GM18499 (cell line): ENCODE measurements at regions not wholly inside any gene's neighbourhood (a gene's known extent, or its start where the extent isn't known, plus 50 kb on each side); places are given as distances from the start of the nearest gene placed in this dataset.

Source experiments
- ATAC-seq: cut with Tn5 transposase; IDR thresholded peaks from one replicate; pipeline ENCODE4 v1.9.1; 2021; ENCODE audit warnings: moderate number of reproducible peaks; ENCODE audit not compliant: insufficient read depth, unreplicated experiment

DNA sequence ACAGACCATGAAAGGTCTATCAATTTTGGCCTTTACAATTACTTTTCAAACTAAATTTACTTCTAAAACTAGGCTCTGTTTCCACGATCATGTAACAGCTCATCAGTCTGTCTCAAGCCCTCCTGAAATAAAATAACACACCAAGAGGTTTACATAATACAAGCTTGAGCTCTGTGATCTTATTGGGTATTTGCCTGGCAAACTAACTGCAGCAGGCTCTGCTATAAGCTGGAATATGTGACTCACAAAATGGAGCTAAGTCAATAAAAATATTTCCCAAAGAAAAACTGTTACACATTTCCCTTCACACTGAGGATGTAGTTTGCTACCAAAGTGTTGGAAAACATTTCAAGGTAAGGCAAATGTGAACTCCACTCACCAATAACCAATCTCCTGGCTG lies 94.7 kb upstream of the GPM6B start:
- no peak for ATAC-seq

DNA sequence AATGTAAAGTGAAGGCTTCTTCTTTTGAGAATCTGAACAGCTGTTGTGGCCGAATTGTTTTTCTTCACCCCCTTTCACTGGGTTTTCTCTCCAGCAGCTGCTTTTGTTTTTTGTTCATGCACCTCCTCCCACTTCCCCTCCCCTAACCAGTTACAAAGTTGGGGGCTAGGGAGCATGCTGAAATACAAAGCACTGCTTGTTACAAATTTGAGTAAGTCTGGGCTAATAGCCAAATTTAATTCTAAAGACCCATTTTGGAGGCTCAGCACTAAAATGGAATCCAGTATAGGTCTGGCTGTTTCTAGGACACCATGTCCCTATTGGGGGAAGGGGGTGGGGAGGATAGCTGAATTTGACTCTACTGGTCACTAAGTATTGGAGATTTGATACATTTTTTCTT lies 89.2 kb upstream of the GPM6B start:
- ATAC-seq, result no peak

DNA sequence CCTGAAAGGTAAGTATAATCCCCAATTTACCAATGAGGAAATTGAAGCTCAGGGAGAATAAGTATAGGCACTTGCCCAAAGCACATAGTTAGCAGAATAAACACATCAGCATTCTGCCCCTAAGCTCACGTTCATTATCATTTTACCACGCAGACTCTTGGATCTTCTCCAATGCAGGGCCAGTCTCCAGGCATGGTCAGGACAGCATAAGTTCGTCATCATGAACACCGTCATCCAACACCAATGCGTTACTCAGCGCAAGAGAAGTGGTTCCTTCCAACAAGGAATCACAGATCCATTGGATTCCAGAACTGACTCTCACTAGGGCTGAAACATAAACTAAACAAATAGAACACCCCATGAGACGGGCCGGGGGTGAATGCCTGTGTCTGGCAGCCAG lies 86.5 kb upstream of the GPM6B start:
- ATAC-seq, result no peak

DNA sequence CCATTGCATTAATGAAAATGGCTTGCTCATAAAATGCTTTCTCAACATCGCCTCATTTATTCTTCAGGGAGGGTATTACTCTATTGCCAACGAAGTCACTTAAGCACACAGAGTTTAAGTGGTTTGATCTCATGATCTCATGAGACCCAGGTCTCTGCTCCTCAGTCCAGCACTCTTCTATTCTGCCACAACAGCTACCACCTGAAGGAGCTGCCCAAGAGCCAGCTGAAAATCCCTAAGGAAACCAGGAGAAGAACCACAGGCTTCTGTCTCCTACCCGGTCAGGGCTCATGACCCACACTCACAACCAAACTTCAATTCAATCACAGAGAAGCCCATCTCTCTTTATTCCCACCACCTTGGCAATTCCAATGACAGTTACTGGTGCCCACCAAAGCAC lies 85.5 kb upstream of the GPM6B start:
- ATAC-seq, result no peak

DNA sequence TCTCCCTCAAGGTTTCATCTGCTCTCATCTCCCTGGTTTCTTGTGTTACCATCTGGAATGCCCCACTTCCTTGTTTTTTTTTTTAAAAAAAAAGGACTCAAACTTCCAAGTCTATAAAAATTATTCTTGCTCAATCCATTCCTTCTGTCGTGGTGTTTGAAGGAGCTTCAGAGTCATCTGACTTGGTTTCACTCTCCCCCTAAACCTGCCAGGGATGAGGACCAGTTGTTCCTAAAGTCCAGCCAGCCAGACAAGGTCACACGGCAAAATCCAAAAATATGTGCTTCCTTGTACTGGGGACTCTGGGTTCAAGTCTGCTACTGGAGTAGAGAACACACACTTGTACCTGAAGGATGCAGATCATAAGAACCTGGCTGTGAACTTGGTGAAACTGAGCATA lies 84.5 kb upstream of the GPM6B start:
- no peak for ATAC-seq

DNA sequence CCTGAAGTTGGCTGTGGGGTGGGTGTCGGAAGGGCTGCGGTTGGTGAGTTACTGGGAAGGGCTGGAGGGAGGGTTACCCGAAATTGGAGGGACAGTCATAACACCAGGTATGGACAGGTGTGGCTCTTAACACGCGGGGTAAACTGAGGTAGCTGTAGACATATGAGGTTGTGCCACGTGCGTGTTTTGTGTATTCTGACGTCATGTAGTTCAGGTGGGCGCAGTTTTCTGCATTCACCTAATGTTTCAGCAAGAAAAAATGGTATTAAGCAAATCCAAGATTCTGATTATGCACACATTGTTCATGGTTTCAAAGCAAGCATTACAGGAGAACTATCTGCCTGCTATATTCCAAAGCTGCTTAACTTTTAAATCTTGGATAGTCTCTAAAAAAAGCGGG lies 83.5 kb upstream of the GPM6B start:
- no peak for ATAC-seq

DNA sequence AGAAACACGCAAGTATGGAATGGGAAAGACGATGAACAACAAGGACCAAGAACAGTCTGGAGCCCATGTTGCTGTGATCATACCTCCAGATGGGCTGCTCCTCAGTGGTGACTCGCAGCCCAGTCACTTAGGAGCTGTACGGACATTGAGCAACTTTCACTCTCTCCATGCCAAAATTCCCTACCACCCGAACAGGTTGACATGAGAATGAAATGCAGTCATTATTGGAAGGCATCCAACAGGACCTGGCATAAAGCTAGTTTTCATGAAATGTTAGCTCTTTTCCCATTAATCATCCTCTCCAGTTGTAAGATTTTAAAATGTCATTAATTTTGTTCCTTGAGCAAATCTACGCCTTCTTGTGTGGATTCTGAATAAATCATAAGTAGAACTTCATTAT lies 82.7 kb upstream of the GPM6B start:
- no peak for ATAC-seq

DNA sequence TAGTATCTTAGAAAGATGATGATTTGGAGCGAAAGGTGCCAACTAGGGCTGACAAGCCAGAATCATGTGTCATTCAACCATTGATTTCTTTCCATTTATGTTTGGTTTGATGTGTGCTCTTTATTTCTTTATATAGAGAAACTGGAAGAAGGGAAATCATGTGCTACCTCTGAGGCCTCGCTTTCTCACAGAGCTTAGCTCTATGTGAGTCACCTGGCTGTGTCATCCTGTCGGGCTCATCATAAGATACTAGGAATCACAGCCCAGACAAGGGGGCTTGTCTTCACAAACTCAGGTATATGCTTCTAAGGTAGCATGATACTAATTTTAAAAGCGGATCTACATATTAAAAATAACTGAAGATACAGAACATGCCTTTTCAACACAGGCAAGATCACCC lies 81.7 kb upstream of the GPM6B start:
- no peak for ATAC-seq

DNA sequence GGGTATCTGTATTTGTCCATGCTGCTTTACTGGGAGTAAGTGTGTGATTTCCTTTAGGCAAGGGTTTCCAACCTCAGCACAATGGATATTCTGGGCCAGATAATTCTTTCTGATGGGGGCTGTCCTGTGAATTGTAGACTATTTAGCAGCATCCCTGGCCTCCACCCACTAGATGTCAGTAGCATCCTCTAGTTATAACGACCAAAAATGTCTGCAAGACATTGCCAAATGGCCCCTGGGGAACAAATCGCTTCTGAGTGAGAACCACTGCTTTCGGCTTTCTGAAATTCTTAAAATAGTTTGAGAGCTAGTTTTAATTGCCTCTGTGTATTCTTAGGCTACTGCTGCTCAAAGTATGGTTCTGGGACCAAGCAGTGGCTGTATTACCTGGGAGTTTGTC lies 81.2 kb upstream of the GPM6B start:
- peak; percentile 63 for ATAC-seq

DNA sequence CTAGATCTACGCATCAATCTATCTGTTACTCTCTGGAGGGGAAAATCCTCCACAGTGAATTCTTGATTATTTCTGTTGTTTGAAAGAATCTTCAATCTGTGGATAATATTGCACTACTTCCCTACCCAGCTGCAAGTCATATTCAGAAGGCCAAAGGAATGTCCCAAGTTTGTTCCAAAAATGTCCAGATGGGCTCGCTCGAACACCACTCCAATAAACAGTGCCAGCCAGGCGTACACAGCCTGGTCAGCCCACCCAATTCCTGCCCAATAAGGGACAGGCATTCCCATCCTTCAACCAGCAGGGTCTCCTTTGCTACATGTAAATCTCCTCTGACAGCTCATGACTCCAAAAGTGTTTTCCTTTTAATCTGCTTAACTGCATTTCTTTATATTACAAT lies 80.7 kb upstream of the GPM6B start:
- no peak for ATAC-seq

DNA sequence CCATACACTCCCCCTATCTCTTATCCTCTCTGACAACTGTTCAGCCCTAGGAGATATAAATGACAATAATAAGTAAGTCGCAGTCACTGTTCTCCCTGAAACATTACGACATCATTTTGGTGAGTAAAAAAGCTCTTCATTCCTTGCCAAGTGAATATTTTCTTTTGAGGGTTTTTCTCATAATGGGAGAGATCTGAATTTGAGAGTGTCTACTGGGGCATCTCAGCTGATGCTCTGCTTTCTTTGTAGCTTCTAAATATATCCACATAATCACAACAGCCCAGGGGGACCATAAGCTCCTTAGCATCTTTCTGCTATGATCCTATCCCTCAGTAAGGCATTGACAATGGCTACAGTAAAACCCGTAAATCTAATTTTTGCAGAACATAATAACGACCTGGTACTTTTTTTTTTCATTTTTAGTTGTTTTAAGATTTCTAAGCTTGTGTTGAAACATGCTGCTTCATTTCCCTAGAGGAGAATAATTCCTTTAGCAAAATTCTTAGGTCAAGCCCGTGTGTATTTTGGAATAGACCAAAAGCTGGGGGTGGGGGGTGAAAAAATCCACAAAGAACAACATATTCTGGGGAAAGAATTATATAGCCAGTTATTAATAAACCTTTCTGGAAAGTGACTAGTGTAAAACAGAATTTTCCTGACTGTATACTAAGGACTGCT lies 78.1 kb upstream of the GPM6B start:
- ATAC-seq, result no peak

DNA sequence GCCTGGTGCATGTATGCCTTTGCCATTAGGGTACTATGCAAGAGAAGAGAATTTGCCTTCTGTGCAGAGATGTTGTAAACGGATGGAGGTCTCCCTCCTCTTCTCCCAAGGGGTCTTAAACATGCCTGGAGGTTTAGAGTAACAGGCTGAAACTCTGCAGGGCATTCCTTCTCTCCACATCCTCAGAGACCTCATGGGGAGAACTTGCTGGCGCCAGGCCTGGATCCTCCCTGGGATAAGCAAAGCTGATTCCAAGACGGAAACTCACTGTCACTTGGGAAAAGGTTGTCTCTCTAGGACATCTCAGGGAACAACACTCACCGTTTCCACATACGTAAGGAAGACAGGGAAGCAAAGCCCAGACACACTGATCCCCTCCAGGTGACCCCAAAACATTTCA lies 76.9 kb upstream of the GPM6B start:
- ATAC-seq, result no peak

DNA sequence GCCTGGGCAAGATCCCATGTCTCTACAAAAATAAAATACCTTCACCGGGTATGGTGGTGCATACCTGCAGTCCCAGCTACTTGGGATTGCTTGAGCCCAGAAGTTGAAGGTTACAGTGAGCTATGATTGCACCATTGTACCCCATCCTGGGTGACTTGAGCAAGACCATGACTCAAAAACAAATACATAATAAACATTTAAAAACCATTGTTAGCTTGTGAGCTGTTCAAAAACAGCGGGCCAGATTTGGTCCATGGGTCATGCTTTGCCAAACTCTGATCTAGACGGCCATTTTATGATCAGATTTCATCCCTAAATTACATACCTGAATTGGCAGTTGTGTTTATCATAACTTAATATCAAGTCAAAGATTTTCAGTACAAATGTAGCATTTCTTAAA lies 76.0 kb upstream of the GPM6B start:
- no peak for ATAC-seq

DNA sequence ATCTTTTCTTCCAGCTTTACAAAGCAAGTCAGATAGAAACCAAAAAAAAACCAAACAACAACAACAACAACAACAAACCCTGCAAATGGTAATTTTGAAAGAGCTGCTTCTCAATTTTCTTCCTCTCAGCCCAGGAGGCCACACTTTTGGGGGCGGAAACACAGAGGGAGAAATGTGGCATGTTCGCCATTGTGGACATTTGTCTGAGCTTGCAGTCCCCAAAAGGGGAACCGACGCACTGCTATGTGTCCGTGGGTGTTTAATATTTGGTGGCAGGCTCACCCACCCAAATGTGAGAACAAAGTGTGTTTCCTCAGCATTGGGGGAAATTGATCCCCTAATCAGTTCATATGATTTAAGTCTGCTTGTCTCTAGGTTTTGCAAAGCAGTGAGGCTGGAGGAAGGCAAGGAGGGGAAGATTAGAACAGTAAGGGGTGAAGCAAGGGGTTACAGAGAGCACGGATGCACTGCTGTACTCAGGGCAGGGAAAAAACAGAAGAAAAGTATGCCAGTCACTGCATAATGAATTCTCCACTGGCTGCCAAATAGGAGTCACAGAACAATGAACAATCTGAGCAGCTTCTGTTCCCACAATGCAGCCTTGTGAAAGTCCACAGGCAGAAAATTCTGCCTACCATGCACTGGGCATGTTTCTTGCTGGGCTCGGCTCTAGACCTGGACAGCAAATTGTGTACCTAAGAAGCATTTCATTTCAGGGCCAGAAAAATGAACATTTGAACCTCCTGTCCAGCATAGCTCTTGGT lies 74.7 kb upstream of the GPM6B start:
- ATAC-seq, result no peak

DNA sequence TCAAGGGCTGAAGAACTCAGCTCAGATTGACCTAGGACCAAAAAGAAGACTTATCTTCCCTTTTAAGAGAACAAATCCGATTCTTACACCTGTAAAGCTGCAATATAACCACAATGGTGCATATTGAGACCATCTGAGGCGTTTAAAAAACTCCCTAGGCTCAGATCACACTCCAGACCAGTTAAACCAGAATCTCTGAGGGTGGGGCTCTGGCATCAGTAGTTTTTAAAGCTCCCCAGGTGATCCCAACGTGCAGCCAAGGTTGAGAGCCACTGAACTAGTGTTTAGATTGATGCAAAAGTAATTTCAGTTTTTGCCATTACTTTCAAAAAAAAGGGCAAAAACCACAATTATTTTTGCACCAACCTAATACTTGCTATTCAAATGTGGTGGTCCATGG lies 73.9 kb upstream of the GPM6B start:
- ATAC-seq, result no peak

DNA sequence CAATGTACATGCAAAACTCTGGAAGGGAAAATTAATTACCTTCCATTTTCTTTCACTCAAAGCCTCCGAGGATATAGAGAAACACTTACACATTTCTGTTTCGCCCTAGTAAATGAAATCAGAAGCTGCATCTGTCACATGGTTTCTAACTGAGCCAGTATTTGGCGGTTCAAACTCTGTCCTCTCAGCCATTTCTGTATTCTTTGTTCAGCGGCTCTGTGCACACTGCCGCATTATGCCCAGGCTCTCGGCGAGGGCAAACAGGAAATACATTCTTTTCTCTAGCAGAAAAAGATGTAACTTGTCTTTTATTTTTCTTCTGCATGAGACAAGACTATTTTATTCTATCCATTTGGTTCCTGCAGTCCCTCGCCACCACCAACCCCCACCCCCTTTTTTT lies 71.4 kb upstream of the GPM6B start:
- ATAC-seq, result no peak

DNA sequence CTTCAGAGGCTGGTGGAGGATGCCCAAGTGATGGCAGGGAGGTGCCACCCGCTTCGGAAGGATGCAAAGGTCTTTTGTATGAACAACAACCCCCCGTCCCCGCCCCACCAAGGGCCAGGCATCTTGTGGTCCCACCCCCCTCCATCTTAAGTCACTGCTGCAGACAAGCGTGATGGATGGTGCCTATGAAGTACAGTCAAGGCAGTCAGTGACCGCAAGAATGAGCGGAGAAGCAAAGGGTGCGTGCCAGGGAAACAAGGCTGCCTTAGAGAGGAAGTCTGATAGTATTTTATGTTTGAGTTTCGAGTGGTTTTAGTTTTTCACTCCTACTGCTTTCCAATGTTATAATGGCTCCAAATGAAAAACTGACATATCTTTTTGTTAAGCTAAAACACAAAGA lies 68.7 kb upstream of the GPM6B start:
- ATAC-seq, result no peak

DNA sequence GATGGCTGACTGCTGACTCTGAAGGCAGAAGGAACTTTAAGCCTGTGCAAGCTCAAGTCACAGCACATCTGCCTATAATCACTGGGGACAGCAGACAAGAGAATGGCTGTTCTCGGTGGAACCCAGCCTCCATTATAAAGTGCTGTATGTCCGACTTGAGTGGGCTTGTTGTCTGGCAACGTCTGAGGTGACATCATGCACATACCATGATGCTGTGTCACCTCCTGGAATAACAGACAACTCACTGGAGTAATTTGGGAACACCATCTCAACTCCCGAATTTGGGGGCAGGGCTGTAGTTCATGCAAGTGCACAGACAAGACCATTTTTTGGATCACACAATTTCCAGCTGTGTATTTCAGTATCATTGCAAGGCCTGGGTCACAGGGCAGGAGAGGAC lies 59.8 kb upstream of the GPM6B start:
- ATAC-seq, result no peak

DNA sequence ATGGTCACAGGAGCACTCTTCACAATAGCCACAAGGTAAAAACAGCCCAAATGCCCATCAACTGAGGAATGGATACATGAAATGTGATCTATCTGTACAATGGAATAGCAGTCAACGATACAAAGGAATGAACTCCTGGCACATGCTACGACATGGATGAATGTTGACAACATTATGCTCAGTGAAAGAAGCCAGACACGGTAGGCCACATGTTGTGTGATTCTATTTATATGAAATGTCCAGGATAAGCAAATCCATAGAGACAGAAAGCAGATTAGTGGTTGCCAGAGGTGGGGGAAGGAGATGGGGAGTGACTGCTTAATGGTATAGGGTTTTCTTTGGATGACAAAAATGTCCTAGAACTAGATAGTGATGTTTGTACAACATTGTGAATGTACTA lies 58.7 kb upstream of the GPM6B start:
- ATAC-seq, result no peak

DNA sequence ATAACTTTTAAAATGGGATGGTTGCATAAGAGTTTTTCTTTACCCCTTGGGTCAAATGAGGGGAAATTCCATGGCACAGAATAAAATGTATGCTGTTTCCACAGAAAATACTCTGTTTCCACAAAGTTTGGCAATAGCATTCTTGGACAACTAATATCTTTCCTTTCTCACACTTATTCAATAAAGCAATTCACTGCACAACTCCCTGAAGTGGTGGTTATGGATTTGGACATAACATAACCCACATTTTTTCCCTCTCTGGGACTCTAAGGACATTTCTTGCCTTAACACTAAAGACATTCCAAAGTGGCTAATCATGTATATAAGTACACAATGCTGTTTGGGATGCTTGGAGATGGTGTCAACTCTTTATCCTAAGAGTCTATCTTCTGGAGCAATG lies 51.7 kb upstream of the GPM6B start:
- ATAC-seq, result no peak
